ENCODE measurements at regions not wholly inside any gene's neighbourhood (a gene's known extent, or its start where the extent isn't known, plus 50 kb on each side); places are given as distances from the start of the nearest gene placed in this dataset.

DNA sequence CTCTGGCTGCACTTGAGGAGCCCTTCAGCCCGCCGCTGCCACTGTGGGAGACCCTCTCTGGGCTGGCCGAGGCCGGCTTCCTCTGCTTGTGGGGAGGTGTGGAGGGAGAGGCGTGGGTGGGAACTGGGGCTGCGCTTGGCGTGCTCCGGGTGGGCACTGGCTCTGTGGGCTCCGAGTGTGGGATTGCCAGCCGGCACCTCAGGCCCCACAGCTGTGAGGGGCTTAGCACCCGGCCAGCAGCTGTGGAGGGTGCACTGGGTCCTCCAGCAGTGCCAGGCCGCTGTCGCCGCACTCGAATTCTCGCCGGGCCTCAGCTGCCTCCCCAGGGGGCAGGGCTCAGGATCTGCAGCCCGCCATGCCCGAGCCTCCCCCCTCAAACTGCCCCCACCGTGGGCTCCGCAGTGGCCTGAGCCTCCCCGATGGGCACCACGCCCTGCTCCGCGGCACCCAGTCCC, 808.0 kb upstream of the SOX11 start:
- no peak overlapping the region for H3K27ac ChIP-seq (ENCODE audit: low read depth, low read length)
- H3K27me3 ChIP-seq (ENCODE audit: control insufficient read depth, insufficient read depth, low read length), result no peaks in the 10 kb centered on the region
- no peaks in the 10 kb centered on the region for H3K36me3 ChIP-seq (ENCODE audit: control insufficient read depth, insufficient read depth, low read length)
- peaks cover 19% of the 10 kb centered on the region; the same call in 1 of the 2 replicates for H3K9me3 ChIP-seq (ENCODE audit: control insufficient read depth, insufficient read depth, low read depth, low read length)
- no peak overlapping the region for H3K9ac ChIP-seq (ENCODE audit: low read length)
- H3K4me1 ChIP-seq (ENCODE audit: control insufficient read depth, insufficient read depth, low read length), result no peaks in the 10 kb centered on the region
- H3K4me3 ChIP-seq (ENCODE audit: low read depth, low read length), result no peak overlapping the region

DNA sequence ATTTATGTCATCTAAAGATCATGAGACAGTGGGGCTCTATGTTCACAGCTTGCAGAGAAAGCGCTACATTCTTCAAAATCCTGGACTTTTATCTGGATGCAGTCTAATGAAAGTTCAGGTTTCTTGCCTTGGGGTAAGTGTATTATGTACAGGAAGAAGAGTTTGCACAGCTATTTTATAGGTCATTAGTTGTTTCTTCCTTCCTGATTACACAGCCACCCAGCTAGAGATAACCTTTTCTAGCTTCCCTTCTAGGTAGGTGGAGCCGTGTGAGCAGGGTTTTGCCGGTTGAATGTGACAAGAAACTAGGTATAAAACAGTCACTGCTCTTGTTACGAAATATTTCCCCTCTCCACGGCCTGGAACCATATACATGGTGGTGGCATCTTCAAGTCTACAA, 800.8 kb upstream of the SOX11 start:
- no peak overlapping the region for H3K9ac ChIP-seq (ENCODE audit: low read length)
- H3K36me3 ChIP-seq (ENCODE audit: control insufficient read depth, insufficient read depth, low read length), result no peaks in the 10 kb centered on the region
- no peaks in the 10 kb centered on the region for H3K9me3 ChIP-seq (ENCODE audit: control insufficient read depth, insufficient read depth, low read depth, low read length)
- H3K4me1 ChIP-seq (ENCODE audit: control insufficient read depth, insufficient read depth, low read length), result no peaks in the 10 kb centered on the region
- no peak overlapping the region for H3K4me3 ChIP-seq (ENCODE audit: low read depth, low read length)
- H3K27me3 ChIP-seq (ENCODE audit: control insufficient read depth, insufficient read depth, low read length), result no peaks in the 10 kb centered on the region
- no peak overlapping the region for H3K27ac ChIP-seq (ENCODE audit: low read depth, low read length)

DNA sequence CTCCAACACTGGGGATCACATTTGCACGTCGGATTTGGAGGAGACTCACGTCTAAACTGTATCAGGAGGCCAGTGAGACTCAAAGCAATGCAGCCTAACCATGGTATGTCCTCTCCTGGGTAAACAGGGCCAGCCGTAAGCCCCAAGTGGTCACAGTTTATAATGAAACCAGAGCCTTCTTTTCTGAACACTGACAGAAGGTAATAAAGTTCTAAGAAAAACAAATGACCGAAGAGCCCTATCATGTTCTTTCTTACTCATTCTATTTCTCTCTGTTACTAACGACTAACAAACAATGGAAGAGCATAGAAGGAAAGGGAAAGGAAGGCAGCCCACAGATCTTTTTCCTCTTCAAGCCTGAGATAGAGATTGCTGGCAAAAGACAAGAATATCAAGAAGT, 796.8 kb upstream of the SOX11 start:
- Histone ChIP-seq H3K4me1 (ENCODE audit: control insufficient read depth, insufficient read depth, low read length) (no peaks in the 10 kb centered on the region), H3K27me3 (ENCODE audit: control insufficient read depth, insufficient read depth, low read length) (no peaks in the 10 kb centered on the region), H3K4me3 (ENCODE audit: low read depth, low read length) (no peak overlapping the region), H3K9me3 (ENCODE audit: control insufficient read depth, insufficient read depth, low read depth, low read length) (no peaks in the 10 kb centered on the region), H3K9ac (ENCODE audit: low read length) (no peak overlapping the region), H3K36me3 (ENCODE audit: control insufficient read depth, insufficient read depth, low read length) (no peaks in the 10 kb centered on the region), H3K27ac (ENCODE audit: low read depth, low read length) (no peak overlapping the region)

- no peak overlapping the region for H3K9ac ChIP-seq (ENCODE audit: low read length)
- no peaks in the 10 kb centered on the region for H3K27me3 ChIP-seq (ENCODE audit: control insufficient read depth, insufficient read depth, low read length)
- H3K4me1 ChIP-seq (ENCODE audit: control insufficient read depth, insufficient read depth, low read length), result no peaks in the 10 kb centered on the region
- H3K36me3 ChIP-seq (ENCODE audit: control insufficient read depth, insufficient read depth, low read length), result no peaks in the 10 kb centered on the region
- H3K9me3 ChIP-seq (ENCODE audit: control insufficient read depth, insufficient read depth, low read depth, low read length), result no peaks in the 10 kb centered on the region
- no peak overlapping the region for H3K27ac ChIP-seq (ENCODE audit: low read depth, low read length)
- H3K4me3 ChIP-seq (ENCODE audit: low read depth, low read length), result no peak overlapping the region
Observed at GRCh38 chr2:4898706-4899105, 793.5 kb upstream of the SOX11 start.

- H3K4me1 ChIP-seq (ENCODE audit: control insufficient read depth, insufficient read depth, low read length), result no peaks in the 10 kb centered on the region
- H3K9me3 ChIP-seq (ENCODE audit: control insufficient read depth, insufficient read depth, low read depth, low read length), result no peaks in the 10 kb centered on the region
- H3K9ac ChIP-seq (ENCODE audit: low read length), result no peak overlapping the region
- H3K4me3 ChIP-seq (ENCODE audit: low read depth, low read length), result no peak overlapping the region
- no peaks in the 10 kb centered on the region for H3K36me3 ChIP-seq (ENCODE audit: control insufficient read depth, insufficient read depth, low read length)
- H3K27me3 ChIP-seq (ENCODE audit: control insufficient read depth, insufficient read depth, low read length), result no peaks in the 10 kb centered on the region
- H3K27ac ChIP-seq (ENCODE audit: low read depth, low read length), result no peak overlapping the region
Observed at GRCh38 chr2:4900242-4900641, 791.9 kb upstream of the SOX11 start.

- no peaks in the 10 kb centered on the region for H3K36me3 ChIP-seq (ENCODE audit: control insufficient read depth, insufficient read depth, low read length)
- no peak overlapping the region for H3K27ac ChIP-seq (ENCODE audit: low read depth, low read length)
- no peaks in the 10 kb centered on the region for H3K27me3 ChIP-seq (ENCODE audit: control insufficient read depth, insufficient read depth, low read length)
- H3K9ac ChIP-seq (ENCODE audit: low read length), result no peak overlapping the region
- no peak overlapping the region for H3K4me3 ChIP-seq (ENCODE audit: low read depth, low read length)
- H3K9me3 ChIP-seq (ENCODE audit: control insufficient read depth, insufficient read depth, low read depth, low read length), result no peaks in the 10 kb centered on the region
- no peaks in the 10 kb centered on the region for H3K4me1 ChIP-seq (ENCODE audit: control insufficient read depth, insufficient read depth, low read length)
Observed at GRCh38 chr2:4900861-4901770, 791.1 kb upstream of the SOX11 start.

DNA sequence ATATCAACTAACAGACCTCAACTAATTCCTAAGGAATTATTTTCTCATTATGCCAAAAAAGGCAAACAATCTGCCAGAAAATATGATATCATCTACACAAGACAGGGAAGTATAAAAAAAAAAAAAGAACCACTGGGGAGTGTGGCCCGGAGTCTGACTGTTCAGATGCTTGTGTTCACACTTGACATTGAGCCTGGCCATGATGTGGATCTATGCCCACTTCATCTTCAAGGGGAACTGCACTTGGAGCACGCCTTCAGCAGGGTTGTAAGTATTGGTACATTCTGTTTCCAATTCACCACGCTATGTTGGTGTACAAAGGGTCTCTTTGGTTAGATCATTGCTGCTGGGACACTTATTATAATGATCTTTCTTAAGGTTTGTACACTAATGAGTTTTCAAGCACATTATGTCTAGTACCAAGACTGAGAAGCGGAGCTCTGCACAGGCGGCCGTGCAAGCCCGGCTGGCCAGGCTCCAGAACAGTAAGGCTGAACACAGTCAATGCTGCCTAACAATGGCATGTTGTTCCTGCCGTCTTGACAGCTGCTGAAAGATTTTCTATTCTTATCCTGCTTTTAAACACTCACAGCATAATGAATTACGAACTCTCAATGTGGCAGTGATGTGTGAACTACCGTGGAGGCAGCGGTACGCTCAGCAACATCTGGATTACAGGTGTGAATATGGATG, 788.4 kb upstream of the SOX11 start:
- Histone ChIP-seq H3K4me3 (ENCODE audit: low read depth, low read length) (no peak overlapping the region), H3K27ac (ENCODE audit: low read depth, low read length) (no peak overlapping the region), H3K9me3 (ENCODE audit: control insufficient read depth, insufficient read depth, low read depth, low read length) (no peaks in the 10 kb centered on the region), H3K9ac (ENCODE audit: low read length) (no peak overlapping the region), H3K4me1 (ENCODE audit: control insufficient read depth, insufficient read depth, low read length) (no peaks in the 10 kb centered on the region), H3K36me3 (ENCODE audit: control insufficient read depth, insufficient read depth, low read length) (no peaks in the 10 kb centered on the region), H3K27me3 (ENCODE audit: control insufficient read depth, insufficient read depth, low read length) (no peaks in the 10 kb centered on the region)

DNA sequence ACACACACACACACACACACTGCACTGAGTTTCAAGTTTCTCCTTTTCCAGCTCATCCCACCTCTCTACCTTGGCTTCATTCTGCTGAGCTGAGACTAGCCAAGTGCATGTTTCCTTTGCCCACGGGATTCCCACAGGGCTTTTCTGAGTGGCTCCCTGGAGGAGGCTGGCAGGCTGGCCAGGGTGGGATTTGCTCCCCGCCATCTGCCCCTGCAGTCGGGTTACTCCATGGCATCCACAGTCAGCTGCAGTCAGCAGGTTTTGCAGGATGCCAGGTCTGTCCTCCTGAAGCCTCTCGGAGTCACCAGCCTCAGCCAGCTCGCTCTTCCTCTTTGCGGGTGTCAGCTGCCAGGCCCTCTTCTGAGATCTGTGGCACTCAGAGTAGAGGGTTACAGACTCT, 783.7 kb upstream of the SOX11 start:
- H3K9ac ChIP-seq (ENCODE audit: low read length), result no peak overlapping the region
- no peaks in the 10 kb centered on the region for H3K4me1 ChIP-seq (ENCODE audit: control insufficient read depth, insufficient read depth, low read length)
- H3K27ac ChIP-seq (ENCODE audit: low read depth, low read length), result no peak overlapping the region
- H3K9me3 ChIP-seq (ENCODE audit: control insufficient read depth, insufficient read depth, low read depth, low read length), result 0 out of 2 replicates have a peak, but pooled peaks cover 3% of the 10 kb centered on the region
- H3K36me3 ChIP-seq (ENCODE audit: control insufficient read depth, insufficient read depth, low read length), result no peaks in the 10 kb centered on the region
- H3K27me3 ChIP-seq (ENCODE audit: control insufficient read depth, insufficient read depth, low read length), result no peaks in the 10 kb centered on the region
- no peak overlapping the region for H3K4me3 ChIP-seq (ENCODE audit: low read depth, low read length)

- H3K4me1 ChIP-seq (ENCODE audit: control insufficient read depth, insufficient read depth, low read length), result no peaks in the 10 kb centered on the region
- no peak overlapping the region for H3K27ac ChIP-seq (ENCODE audit: low read depth, low read length)
- no peak overlapping the region for H3K4me3 ChIP-seq (ENCODE audit: low read depth, low read length)
- no peaks in the 10 kb centered on the region for H3K36me3 ChIP-seq (ENCODE audit: control insufficient read depth, insufficient read depth, low read length)
- H3K9ac ChIP-seq (ENCODE audit: low read length), result no peak overlapping the region
- H3K27me3 ChIP-seq (ENCODE audit: control insufficient read depth, insufficient read depth, low read length), result no peaks in the 10 kb centered on the region
- 0 out of 2 replicates have a peak, but pooled peaks cover 3% of the 10 kb centered on the region for H3K9me3 ChIP-seq (ENCODE audit: control insufficient read depth, insufficient read depth, low read depth, low read length)
Observed at GRCh38 chr2:4909346-4910009, 782.7 kb upstream of the SOX11 start.

- Histone ChIP-seq H3K36me3 (ENCODE audit: control insufficient read depth, insufficient read depth, low read length) (no peaks in the 10 kb centered on the region), H3K27me3 (ENCODE audit: control insufficient read depth, insufficient read depth, low read length) (no peaks in the 10 kb centered on the region), H3K4me3 (ENCODE audit: low read depth, low read length) (no peak overlapping the region), H3K9me3 (ENCODE audit: control insufficient read depth, insufficient read depth, low read depth, low read length) (0 out of 2 replicates have a peak, but pooled peaks cover 3% of the 10 kb centered on the region), H3K4me1 (ENCODE audit: control insufficient read depth, insufficient read depth, low read length) (no peaks in the 10 kb centered on the region), H3K27ac (ENCODE audit: low read depth, low read length) (no peak overlapping the region), H3K9ac (ENCODE audit: low read length) (no peak overlapping the region)
Observed at GRCh38 chr2:4914036-4914435, 778.1 kb upstream of the SOX11 start.

- Histone ChIP-seq H3K4me1 (ENCODE audit: control insufficient read depth, insufficient read depth, low read length) (no peaks in the 10 kb centered on the region), H3K27ac (ENCODE audit: low read depth, low read length) (no peak overlapping the region), H3K9ac (ENCODE audit: low read length) (no peak overlapping the region), H3K36me3 (ENCODE audit: control insufficient read depth, insufficient read depth, low read length) (no peaks in the 10 kb centered on the region), H3K9me3 (ENCODE audit: control insufficient read depth, insufficient read depth, low read depth, low read length) (0 out of 2 replicates have a peak, but pooled peaks cover 3% of the 10 kb centered on the region), H3K4me3 (ENCODE audit: low read depth, low read length) (no peak overlapping the region), H3K27me3 (ENCODE audit: control insufficient read depth, insufficient read depth, low read length) (no peaks in the 10 kb centered on the region)
Observed at GRCh38 chr2:4914551-4914950, 777.6 kb upstream of the SOX11 start.

Data from HUES6 (cell line).